HG02763 (cell line): ENCODE measurements at regions not wholly inside any gene's neighbourhood (a gene's known extent, or its start where the extent isn't known, plus 50 kb on each side); places are given as distances from the start of the nearest gene placed in this dataset.
A peak's percentile ranks its signal among the peaks of the same experiment; 100 is the strongest.
"Not testable (repeated sequence)": the region's sequence is repeated elsewhere in the genome, so short reads cannot be mapped to it uniquely, and the experiment has no call there.

Experiments used
- ATAC-seq: cut with Tn5 transposase; IDR thresholded peaks from one replicate; pipeline ENCODE4 v1.9.1; 2021; ENCODE audit warnings: mild to moderate bottlenecking, moderate library complexity; ENCODE audit not compliant: unreplicated experiment

DNA sequence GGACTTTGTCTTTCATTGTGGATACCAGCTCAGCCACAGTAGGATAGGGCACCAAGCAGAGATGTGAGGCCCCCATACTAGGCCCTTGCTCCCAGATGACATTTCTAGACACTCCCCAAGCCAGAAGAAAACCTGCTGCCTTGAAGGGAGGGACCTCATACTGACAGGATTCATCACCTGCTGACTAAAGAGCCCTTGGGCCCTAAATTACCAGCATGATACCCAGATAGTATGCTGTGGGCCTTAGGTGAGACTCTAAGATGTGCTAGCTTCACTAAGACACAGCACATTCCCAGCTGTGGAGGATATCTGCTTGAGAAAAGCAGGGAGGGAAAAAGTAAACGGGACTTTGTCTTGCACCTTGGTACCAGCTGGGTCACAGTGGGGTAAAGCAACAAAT, 324.0 kb downstream of the TBL1XR1 start:
- ATAC-seq = no peak

DNA sequence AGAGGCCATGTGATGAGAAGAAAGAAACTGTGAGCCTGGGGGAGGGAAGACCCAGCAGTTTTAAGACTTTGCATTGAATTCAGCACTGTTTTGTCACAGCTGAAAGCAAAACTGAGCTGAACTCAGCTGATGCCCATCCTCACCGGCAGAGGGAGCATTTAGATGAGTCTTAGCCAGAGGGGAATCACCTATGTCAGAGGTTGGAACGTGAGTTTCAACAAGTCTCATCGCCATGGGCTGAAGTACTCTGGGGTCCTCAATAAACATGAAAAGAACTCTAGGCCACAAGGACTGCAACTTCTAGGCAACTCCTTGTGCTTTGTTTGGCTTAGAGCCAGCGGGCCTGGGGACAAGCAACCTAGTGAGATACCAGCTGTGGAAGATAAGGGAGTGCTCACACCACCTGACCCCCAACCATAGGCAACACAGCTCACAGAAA, 324.5 kb downstream of the TBL1XR1 start:
- ATAC-seq = peak; percentile 98

DNA sequence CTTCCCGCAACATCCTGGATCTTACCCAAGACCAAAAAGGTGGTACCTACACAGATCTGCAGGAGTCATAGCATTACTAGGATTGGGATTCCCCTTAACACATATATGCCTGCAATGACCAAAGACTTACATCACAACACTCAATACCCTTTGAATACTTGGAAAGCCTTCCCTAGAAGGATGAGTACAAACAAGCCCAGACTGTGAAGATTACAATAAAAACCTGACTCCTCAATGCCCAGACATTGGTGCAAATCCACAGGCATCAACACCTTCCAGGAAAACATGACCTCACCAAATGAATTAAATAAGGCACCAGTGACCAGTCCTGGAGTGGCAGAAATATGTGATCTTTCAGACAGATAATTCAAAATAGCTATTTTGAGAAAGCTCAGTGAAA, 326.8 kb downstream of the TBL1XR1 start:
- no peak for ATAC-seq

DNA sequence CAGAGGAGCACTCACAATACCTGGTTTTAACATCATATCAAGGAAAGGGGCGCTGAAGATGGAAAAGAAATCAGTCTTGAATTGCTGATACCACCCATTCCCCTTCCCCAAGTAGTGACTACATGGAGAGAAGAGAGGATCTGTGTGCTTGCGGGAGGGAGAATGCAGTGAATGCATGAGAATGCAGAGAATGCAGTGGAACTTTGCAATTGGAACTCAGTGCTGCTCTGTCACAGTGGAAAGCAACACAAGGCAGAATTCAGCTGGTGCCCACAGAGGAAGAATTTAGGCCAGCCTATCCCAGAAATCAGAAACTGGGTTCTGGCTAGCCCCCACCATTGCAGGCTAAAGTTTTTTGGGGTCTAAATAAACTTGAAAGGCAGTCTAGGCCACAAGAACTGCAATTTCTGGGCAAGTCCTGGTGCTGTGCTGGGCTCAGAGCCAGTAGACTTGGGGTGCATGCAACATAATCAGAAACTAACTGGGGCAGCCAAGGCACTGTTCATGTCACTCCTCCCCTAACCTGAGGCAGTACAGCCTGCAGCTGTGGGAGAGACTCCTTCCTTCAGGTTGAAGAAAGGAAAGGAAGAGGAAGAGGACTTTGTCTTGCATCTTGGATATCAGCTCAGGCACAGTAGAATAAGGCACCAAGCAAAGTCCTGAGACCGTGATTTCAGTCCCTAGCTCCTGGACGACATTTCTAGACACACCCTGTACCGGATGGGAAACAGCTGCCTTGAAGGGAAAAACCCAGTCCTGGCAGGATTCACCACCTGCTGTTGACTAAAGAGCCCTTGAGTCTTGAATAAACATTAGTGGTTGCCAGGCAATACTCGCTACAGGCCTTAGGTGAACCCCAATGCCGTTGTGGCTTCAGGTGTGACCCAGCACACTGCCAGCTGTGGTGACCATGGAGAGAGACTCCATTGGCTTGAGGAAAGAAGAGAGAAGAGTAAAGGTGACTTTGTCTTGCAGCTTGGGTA, 329.3 kb downstream of the TBL1XR1 start:
- no peak for ATAC-seq

DNA sequence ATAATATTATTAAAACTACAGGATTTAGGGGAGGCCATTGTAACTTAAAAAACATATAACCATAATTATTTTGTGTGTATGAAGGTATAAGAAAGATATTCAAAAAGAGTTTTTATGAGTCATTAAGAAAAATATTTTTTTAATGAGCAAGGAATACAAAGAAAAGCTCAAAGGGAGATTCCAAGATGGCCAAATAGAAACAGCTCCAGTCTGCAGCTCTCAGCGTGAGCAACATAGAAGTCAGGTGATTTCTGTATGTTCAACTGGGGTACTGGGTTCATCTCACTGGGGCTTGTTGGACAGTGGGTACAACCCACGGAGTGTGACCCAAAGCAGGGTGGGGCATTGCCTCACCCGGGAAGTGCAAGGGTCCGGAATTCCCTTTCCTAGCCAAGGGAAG, 336.1 kb downstream of the TBL1XR1 start:
- ATAC-seq = no peak

DNA sequence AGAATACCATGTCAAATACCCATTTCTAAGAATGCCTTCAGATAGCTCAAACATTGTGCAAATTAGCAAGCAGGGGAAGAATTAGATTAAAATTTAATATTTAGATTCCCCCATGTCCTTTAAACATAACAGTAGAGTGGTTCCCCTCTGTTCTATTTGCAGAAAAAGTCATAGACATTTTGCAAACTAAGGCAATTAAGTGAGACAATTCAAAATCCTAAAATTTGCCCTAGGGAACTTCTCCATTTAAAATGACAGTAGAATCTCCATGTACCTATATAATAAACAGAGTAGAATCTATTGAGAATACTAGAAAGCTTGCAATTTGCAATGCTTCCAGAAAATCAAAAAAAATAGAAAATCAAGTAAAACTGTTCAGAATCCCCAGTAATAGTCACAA, 340.6 kb downstream of the TBL1XR1 start:
- no peak for ATAC-seq

DNA sequence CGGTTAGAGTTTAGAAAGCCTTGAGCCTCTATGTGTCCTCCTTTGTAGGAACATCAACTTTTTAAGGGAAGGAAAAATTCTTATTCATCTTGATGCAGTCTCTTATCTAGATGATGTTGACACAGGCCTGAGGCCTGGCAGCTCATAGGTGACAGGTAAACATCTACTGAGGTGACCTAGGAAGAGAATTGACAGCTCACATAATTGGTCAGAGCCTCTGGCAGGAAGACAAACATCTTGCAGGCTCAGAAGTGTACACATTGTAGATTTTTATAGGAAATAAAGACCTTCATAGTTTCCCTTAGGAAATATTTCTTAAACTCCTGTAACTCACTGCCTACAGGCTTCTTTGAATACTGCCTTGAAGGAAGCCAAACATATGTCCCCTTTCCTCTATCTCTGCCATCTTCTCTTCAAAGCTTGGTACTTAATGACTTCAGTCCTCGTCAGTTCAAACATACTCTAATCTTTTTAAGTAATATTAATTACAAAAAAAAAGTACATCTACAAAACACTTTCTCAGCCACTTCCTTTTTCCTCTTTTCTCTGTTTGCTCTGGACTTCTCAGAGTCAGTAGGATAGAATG, 341.3 kb downstream of the TBL1XR1 start:
- ATAC-seq = no peak

DNA sequence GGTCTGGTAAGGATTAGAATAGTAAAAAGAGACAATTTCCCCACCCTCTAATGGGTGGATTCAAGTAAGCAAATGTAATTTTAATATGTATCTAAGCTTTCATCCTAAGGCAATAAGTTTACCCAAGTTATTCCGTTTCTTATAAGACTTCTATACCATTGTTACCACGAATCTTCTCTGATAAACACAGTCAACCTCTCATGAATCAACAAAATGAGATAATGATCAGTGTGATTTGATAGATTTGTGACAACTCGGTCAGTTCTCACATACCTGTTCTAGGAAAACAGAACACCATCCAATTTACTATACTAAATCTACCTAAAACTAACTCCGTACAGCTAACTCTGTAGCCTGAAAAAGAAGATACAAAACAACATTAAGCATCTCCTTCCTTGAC, 342.1 kb downstream of the TBL1XR1 start:
- ATAC-seq = no peak

DNA sequence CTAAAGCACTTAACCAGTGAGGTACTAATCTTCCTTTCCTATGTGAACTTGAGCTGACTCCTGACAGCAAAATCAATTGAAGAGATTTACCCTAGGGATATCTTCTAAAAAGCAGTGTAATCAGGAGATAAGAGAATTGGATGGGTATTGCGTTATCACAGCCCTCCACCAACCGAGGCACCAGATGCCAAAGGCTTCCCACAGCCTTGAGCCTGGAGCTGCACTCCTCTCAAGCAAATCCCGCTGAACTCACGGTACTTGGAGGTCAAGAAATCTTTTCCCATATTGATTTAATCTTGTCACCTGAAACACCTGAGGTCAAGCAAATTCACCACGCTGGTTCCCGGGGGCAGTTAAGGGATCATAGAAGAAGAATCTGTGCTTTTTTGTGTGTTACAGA, 346.8 kb downstream of the TBL1XR1 start:
- no peak for ATAC-seq

DNA sequence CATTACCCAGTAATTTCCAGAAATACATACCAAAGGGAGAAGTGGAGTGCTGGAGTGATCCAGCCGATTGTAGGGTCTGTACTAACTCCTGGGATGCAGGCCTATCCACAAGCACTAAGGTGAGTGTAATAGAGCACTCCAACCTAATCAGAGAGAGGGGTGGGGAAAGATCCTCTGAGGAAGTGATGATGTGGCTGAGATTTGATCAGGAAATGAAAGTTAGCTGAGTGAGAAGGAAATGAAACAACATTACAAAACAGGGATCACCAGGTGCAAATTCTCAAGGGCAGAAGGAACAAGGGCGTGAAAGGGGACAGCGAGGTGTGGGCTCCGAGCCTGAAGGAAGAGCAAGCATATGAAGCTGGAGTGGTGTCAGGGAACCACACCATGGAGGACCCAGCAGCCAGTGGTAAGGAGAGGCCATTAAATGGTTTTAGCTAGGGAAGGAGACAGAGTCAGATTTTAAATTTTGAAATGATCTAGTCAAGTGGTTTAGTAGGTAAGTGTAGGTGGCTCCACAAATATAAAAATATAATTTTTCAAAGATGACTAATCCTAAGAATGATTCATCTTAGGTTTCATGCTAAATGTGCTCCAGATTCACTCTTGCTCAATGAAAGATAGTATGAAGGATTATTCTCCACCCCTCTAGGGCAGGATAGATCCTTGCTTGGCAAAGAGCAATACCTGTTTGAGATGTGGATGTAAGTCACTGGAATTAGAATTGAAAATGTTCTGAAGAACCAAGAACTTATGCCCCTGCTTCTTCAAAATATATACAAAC, 348.7 kb downstream of the TBL1XR1 start:
- ATAC-seq = no peak

DNA sequence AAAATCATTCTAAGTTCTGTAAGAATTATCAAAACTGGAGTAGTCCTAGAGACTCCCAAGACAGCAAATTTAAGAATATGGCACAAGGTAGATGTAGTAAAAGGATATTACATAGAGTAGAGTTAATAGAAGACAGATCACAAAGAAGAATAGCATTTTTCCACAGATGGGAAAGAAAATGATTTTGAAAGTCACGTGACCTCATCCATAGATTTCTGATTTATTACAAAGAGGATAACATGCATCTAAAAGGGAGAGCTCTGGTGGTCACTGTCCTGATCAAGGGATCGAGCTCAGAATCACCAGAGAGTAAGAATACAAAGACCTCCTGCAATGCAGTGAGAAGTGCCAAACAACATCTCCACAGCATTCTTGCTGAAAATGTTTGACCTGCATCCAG, 354.4 kb downstream of the TBL1XR1 start:
- no peak for ATAC-seq

DNA sequence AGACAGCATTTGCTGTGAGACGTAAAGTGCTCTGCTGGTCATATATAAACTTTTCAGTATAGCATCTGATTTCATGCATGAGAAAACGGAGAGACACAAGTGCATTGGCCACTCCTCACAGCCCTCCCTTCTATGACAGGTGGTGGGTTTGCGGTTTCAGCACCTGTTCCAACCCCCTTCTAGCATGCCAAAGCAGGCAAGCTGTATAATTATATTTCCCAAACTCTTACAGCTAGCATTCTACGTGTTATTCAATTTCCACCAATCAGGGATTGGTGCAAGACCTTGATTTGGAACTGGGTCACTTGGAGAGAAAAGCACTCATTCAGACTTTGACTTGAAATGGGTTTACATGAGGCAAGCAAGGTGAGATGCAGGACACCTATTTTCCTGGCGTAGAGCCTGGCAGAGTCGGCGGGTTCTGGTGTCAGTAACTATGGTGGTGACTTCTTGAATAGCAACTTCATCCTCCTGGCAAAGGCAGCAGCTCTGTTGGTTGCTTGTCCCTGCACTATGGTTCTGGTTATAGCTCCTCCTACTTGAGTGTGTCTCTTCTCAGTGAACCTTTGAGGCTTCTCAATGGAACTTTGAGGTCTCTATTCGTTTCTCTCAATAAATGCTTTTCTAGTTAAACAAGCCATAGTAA, 356.5 kb downstream of the TBL1XR1 start:
- no peak for ATAC-seq

DNA sequence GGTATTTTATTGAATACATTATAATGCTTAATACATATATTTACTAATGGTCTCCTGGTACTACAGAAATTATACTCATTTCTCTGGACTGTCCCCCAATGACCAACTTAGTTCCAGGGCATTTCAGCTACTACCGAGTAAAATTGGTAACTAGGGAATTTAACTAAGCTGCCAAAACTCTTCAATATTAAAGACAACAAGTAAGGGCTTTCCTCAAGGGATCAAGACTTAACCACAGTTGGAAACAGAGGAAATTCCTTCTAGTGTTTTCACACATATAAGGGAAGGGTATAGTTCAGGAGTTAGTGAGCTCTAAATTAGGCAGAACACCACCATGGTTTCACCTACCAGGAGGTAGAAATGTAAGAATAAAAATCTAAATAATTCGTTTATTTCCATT, 357.4 kb downstream of the TBL1XR1 start:
- ATAC-seq = no peak

DNA sequence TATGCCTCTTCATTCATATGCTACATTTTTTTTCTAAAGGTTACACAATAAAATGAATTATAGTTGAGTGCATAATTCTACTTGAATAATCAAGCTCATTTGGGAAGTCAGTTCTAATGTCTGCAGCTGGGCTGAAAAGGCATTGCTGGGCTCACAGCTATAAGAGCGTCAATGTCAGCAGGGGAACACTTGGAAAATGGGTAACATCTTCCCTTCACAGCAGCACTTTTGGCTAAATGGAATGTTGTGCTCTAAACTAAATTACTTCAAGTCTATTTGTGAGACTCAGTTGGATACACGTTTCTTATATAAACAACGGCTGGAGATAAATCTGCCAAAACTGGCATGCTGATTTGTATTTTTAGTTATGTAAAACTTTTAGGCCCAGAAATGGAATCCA, 357.8 kb downstream of the TBL1XR1 start:
- ATAC-seq = no peak

DNA sequence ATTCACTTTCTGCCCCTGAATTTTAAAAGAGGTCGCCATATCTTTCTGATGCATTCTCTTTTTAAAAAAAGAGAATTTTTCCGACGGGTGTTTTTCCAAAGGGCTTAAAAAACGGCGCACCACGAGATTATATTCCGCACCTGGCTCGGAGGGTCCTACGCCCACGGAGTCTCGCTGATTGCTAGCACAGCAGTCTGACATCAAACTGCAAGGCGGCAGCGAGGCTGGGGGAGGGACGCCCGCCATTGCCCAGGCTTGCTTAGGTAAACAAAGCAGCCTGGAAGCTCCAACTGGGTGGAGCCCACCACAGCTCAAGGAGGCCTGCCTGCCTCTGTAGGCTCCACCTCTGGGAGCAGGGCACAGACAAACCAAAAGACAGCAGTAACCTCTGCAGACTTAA, 370.0 kb downstream of the TBL1XR1 start:
- ATAC-seq = not testable (repeated sequence)

DNA sequence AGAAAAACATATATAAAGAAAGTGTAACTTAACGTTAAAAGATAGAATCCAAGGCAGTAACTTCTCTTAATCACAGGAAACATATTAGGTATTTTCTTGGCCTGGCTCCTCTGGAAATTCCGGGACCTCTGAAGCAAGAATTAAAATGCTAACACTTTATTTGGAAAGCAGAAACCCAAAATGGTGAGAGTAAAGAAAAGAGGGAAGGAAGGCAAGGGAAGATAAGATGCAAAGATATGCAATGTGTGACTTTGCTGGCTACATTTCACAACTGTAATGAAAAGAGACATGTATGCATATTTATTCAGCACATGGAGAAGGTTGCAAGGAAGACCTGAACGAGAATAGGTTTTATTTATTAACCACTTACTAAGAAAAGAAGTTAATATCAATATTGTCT, 372.5 kb downstream of the TBL1XR1 start:
- no peak for ATAC-seq

DNA sequence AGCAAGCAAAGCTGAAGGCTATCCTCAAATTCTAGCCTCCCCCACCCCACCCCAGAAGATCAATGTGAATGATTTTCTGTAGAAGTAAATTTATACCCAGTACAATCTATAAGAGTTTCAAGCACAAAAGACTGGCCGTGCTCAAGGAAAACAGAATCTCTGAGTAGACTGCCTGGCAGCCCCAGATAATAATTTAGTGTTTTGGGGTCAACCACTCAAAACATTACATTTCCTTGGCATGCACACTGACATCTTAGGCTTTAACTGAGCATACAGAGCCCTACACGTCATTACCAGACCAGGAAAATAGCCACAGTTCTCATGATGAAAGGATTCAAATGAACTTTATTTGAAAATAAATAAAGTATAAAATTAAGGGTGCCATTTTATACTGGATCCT, 376.5 kb downstream of the TBL1XR1 start:
- no peak for ATAC-seq

DNA sequence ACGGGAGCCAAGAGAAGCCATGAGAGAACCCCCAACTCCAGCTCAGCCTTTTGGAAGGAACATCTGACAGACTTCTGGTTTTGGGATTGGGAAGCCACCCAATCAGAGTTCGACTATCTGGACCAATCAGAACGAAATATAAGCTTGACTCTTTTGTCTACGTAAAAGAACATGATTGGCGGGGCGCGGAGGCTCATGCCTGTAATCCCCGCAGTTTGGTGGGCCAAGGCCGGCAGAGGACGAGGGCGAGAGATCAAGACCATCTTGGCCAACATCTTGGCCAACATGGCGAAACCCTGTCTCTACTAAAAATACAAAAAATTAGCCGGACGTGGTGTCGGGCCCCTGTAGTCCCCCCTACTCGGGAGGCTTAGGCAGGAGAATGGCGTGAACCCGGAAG, 380.3 kb downstream of the TBL1XR1 start:
- no peak for ATAC-seq

DNA sequence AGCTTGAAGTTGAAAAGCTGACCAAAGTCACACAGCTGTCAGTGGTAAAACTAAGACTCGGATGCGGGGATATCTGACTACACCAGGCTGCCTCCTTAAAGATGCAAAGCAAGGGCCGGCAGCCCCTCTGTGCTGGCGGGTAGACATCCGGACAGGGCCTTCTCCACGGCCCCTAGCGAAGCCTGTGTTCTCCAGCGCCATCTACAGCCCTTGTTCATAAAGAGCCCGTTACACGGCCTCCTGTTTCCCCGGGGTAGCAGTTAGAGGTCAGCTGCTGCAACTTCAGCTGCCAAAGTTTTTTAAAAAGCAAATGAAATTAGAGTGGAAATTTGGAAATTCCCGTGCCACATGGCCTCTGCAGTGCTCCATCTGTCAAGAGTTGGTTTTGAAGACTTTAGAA, 383.0 kb downstream of the TBL1XR1 start:
- peak; percentile 92 for ATAC-seq

DNA sequence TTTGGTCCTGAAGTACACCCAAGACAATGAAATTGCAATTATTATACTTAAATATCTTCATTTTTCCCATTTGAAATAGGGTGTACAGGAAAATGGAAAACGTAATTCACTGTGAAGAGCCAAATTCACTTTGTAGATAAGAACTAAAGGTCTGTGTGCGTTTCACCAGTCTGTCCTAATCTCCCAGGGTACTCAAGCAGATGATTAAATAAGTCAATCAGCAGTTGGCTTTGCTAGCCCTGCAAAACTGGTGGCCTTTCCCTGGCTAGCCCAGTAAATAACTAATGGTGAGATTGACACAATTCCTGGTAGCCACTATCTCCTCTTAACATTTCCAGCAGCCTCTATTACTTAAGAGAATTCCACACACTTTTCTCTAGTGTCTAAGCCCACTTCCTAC, 389.3 kb downstream of the TBL1XR1 start:
- no peak for ATAC-seq

DNA sequence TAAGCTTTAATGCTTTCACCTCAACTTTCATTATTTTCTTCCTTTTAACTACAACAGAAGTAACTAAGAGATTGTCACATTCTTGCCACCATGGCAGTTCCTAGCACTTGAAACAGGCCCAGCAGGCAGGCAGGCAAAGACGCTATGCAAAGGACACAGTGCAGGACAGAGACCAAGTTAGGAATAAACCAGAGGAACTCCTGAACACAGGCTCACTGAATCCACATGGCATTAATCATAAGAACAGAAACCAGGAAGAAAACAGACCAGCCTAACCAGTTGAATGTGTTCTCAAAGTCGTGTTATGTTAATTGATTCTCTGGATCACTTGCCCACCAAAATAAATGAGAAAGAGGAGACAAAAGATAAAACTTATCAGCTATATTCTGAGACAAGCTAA, 397.6 kb downstream of the TBL1XR1 start:
- no peak for ATAC-seq
